Left ventricle myocardium inferior (tissue), 1 donor: ENCODE measurements at regions not wholly inside any gene's neighbourhood (a gene's known extent, or its start where the extent isn't known, plus 50 kb on each side); places are given as distances from the start of the nearest gene placed in this dataset.

Experiments
- DNase-seq: peaks from one replicate; pipeline ENCODE4 v3.0.0-alpha.2; 2020
- H3K27ac ChIP-seq: fragments of 200-600 bp; replicated peaks from 2 replicates; pipeline ENCODE4 v1.8.0; 2021
- H3K27me3 ChIP-seq: fragments of 200-600 bp; 2 replicates; pipeline ENCODE4 v1.8.0; 2021; ENCODE audit warnings: low read depth
- H3K36me3 ChIP-seq: fragments of 200-600 bp; 2 replicates; pipeline ENCODE4 v1.8.0; 2021
- H3K4me1 ChIP-seq: fragments of 200-600 bp; 2 replicates; pipeline ENCODE4 v1.8.0; 2021
- H3K4me3 ChIP-seq: fragments of 200-600 bp; 2 replicates; pipeline ENCODE4 v1.8.0; 2021; ENCODE audit warnings: mild to moderate bottlenecking, moderate library complexity
- H3K9me3 ChIP-seq: fragments of 200-600 bp; replicated peaks from 2 replicates; pipeline ENCODE4 v1.8.0; 2021
- intact Hi-C: fragments of 100-400 bp; cut with micrococcal nuclease; formaldehyde crosslinking; loops from one replicate; pipeline ENCODE4 v1.11.0; 2022
- TF ChIP-seq, protein P1 (sequence below): fragments of 200-600 bp; IDR thresholded peaks from 2 replicates; pipeline ENCODE4 v1.8.0; 2021; ENCODE audit warnings: antibody characterized with exemption, mild to moderate bottlenecking, borderline replicate concordance
- donor health status: DM: no; HTN: yes; CAD: no; lungs with severe emphysema.

DNA sequence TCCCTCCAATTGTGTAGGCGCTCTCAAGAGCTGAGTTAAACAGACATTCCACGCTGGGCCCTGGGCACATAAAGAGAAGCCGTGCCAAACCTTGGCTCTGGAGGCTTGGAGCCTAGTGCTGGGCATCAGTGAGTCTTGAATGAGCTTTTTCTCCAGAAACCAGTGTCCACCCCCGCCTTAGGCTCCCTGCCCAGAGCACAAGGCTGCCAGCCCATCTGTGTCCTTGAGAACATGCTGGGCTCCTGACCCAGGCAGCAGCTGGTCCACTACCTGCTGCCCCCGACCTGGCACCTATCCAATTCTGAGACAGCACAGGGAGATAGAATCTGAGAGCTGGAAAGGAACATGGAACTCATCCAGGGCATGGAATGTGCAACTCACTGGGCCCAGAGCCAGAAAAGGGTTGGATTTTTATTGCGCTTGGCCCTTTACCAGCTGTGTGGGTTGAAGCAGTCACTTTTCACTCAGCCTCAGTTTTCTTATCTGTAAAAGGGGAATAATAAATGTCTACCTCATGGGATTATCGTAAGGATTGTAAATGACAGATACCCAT lies 92.4 kb upstream of the CPLX2 start:
- H3K27ac ChIP-seq = no peak overlapping the region
- DNase-seq = peak; percentile 14
- no peaks in the 10 kb centered on the region for H3K36me3 ChIP-seq
- peaks cover 44% of the 10 kb centered on the region for H3K27me3 ChIP-seq
- H3K9me3 ChIP-seq = no peaks in the 10 kb centered on the region
- no peak overlapping the region for H3K4me3 ChIP-seq
- no peaks in the 10 kb centered on the region for H3K4me1 ChIP-seq
- intact Hi-C loops = no loop called here
- TF ChIP-seq, protein P1, sequence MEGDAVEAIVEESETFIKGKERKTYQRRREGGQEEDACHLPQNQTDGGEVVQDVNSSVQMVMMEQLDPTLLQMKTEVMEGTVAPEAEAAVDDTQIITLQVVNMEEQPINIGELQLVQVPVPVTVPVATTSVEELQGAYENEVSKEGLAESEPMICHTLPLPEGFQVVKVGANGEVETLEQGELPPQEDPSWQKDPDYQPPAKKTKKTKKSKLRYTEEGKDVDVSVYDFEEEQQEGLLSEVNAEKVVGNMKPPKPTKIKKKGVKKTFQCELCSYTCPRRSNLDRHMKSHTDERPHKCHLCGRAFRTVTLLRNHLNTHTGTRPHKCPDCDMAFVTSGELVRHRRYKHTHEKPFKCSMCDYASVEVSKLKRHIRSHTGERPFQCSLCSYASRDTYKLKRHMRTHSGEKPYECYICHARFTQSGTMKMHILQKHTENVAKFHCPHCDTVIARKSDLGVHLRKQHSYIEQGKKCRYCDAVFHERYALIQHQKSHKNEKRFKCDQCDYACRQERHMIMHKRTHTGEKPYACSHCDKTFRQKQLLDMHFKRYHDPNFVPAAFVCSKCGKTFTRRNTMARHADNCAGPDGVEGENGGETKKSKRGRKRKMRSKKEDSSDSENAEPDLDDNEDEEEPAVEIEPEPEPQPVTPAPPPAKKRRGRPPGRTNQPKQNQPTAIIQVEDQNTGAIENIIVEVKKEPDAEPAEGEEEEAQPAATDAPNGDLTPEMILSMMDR = no peak

DNA sequence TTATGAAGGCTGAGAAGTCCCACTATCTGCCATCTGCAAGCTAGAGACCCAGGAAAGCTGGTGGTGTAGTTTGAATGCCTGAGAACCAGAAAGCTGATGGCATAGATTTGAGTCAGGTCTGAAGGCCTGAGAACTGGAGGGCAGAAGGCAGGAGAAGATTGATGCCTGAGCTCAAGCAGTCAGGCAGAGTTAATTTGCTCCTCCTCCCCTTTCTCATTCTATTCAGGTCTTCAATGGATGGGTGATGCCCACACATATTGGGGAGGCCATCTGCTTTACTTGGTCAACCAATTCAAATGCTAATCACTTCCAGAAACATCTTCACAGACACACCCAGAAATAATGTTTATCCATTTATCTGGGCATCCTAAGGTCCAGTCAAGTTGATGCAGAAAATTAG lies 87.6 kb upstream of the CPLX2 start:
- TF ChIP-seq, protein P1 = no peak
- no peaks in the 10 kb centered on the region for H3K36me3 ChIP-seq
- H3K27me3 ChIP-seq = peaks cover 64% of the 10 kb centered on the region
- no peak overlapping the region for H3K27ac ChIP-seq
- no peak overlapping the region for H3K4me3 ChIP-seq
- no peak for DNase-seq
- no peaks in the 10 kb centered on the region for H3K9me3 ChIP-seq
- intact Hi-C loops = no loop called here
- no peaks in the 10 kb centered on the region for H3K4me1 ChIP-seq

DNA sequence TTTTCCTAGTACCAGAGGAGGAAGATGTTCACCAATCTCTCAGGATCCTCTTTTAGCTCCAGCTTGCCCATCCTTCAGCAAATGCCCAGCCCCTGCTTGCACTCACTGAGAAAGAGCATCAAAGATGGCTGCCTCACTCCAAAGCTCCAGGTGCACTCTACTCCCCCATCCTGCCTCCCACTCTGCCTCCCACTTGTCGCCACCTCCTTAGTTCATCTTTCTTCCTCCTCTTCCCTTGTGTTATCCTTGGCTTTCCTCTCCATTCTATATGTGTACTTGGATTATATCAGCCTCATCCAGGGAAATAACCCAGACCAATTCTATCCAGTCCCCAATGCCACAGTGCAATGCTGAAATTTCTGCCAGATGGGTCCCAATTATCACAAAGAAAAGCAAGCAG lies 87.1 kb upstream of the CPLX2 start:
- H3K9me3 ChIP-seq = no peaks in the 10 kb centered on the region
- no peaks in the 10 kb centered on the region for H3K4me1 ChIP-seq
- TF ChIP-seq, protein P1 = no peak
- H3K27me3 ChIP-seq = peaks cover 67% of the 10 kb centered on the region
- intact Hi-C loops = no loop called here
- H3K27ac ChIP-seq = no peak overlapping the region
- H3K4me3 ChIP-seq = no peak overlapping the region
- DNase-seq = no peak
- H3K36me3 ChIP-seq = no peaks in the 10 kb centered on the region

DNA sequence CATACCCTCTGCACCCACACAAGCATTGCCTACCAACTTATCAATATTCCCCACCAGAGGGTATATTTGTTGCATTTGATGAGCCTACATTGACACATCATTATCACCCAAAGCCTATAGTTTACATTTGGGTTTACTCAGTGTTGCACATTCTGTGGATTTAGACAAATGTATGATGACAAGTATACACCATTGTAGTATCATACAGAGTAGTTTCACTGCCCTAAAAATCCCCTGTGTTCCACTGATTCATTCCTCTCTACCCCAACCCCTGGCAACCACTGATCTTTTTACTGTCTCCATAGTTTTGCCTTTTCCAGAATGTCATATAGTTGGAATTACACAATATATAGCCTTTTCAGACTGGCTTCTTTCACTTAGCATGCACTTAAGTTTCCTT lies 85.7 kb upstream of the CPLX2 start:
- TF ChIP-seq, protein P1 = no peak
- no peak for DNase-seq
- H3K27me3 ChIP-seq = peaks cover 71% of the 10 kb centered on the region
- H3K27ac ChIP-seq = no peak overlapping the region
- H3K36me3 ChIP-seq = no peaks in the 10 kb centered on the region
- H3K4me1 ChIP-seq = no peaks in the 10 kb centered on the region
- no peaks in the 10 kb centered on the region for H3K9me3 ChIP-seq
- intact Hi-C loops = no loop called here
- no peak overlapping the region for H3K4me3 ChIP-seq

DNA sequence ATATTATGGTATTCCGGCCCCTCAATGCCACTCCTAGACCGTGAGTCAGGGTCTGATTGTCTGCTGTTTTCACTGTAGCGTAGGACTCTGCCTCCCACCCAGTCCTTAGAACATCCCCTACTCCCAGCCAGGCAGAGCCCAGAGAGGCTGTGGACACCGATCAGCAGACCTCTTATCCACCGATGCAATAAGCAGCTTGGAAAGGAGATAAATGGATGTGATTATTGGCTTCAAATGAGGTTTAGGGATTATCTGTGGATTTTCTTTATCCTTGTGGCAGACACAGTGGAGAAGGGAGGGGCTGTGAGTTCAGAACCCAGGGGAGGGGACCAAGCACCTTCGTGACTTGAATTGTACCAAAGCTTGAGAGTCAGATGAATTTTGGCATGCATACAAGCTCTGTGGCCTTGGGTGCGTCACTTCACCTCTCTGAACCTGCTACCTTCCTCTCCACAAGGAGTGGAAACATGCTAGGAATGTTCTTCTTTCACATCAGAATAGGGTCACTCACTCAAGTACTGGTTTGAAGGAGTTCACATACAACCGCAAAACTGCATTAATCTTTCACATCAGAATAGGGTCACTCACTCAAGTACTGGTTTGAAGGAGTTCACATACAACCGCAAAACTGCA lies 83.1 kb upstream of the CPLX2 start:
- Histone ChIP-seq H3K4me1 (no peaks in the 10 kb centered on the region), H3K36me3 (no peaks in the 10 kb centered on the region), H3K4me3 (no peak overlapping the region), H3K27me3 (peaks cover 87% of the 10 kb centered on the region), H3K27ac (no peak overlapping the region), H3K9me3 (peaks cover 7% of the 10 kb centered on the region)
- intact Hi-C loops = no loop called here
- DNase-seq = no peak
- TF ChIP-seq, protein P1 = no peak
